Fibroblast of lung (primary cell): ENCODE measurements at regions not wholly inside any gene's neighbourhood (a gene's known extent, or its start where the extent isn't known, plus 50 kb on each side); places are given as distances from the start of the nearest gene placed in this dataset.

Source experiments
- EZH2 ChIP-seq: IDR thresholded peaks from 2 replicates; pipeline ENCODE4 v1.5.1; 2012; ENCODE audit warnings: low read length, control low read depth, mild to moderate bottlenecking; ENCODE audit errors: missing control alignments
- TF ChIP-seq, protein P1 (sequence below), 2 donors: IDR thresholded peaks in 1 of 2; conservative IDR thresholded peaks in 1 of 2; 1 replicate in 1 of 2; 2 replicates in 1 of 2; pipeline ENCODE4 v1.5.1; 2011 to 2012; ENCODE audit warnings: low read length in 2 of 2, control low read depth in 1 of 2, inconsistent platforms in 1 of 2, low read depth in 1 of 2, mild to moderate bottlenecking in 1 of 2

- TF ChIP-seq, protein P1, sequence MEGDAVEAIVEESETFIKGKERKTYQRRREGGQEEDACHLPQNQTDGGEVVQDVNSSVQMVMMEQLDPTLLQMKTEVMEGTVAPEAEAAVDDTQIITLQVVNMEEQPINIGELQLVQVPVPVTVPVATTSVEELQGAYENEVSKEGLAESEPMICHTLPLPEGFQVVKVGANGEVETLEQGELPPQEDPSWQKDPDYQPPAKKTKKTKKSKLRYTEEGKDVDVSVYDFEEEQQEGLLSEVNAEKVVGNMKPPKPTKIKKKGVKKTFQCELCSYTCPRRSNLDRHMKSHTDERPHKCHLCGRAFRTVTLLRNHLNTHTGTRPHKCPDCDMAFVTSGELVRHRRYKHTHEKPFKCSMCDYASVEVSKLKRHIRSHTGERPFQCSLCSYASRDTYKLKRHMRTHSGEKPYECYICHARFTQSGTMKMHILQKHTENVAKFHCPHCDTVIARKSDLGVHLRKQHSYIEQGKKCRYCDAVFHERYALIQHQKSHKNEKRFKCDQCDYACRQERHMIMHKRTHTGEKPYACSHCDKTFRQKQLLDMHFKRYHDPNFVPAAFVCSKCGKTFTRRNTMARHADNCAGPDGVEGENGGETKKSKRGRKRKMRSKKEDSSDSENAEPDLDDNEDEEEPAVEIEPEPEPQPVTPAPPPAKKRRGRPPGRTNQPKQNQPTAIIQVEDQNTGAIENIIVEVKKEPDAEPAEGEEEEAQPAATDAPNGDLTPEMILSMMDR (conservative IDR thresholded peaks at IDR 0.05 in 1 of 2, IDR thresholded peaks at IDR 0.05 in 1 of 2; ENCODE audit: low read depth in 1 of 2, low read length in 2 of 2) = no peak
- TF ChIP-seq EZH2 = no peak
Measured at GRCh38 chr2:193537531-193537930, 1342.8 kb upstream of the TMEFF2 start.
